SU-DHL-6 (cell line): ENCODE measurements at regions not wholly inside any gene's neighbourhood (a gene's known extent, or its start where the extent isn't known, plus 50 kb on each side); places are given as distances from the start of the nearest gene placed in this dataset.

Experiments
- H2AFZ ChIP-seq: fragments of 200-600 bp; sonication (generic); 2 replicates; pipeline ENCODE4 v1.6.1; 2014; ENCODE audit warnings: low read depth, mild to moderate bottlenecking, moderate library complexity, mixed read lengths, antibody characterized with exemption, low read length; ENCODE audit not compliant: severe bottlenecking
- H3F3A ChIP-seq: fragments of 200-600 bp; shearing (Covaris generic); 2 replicates; pipeline ENCODE4 v1.6.0; 2016; ENCODE audit warnings: antibody characterized with exemption, mild to moderate bottlenecking; ENCODE audit not compliant: insufficient read depth
- H3K27ac ChIP-seq: fragments of 200-600 bp; sonication (generic); 2 replicates; pipeline ENCODE4 v1.5.1; 2016; ENCODE audit warnings: low read depth, mild to moderate bottlenecking, low read length, moderate library complexity, mixed read lengths
- H3K27me3 ChIP-seq: fragments of 200-600 bp; sonication (generic), shearing (Covaris generic); 2 replicates; pipeline ENCODE4 v1.6.0; 2014; ENCODE audit warnings: mild to moderate bottlenecking, low read length
- H3K36me3 ChIP-seq: fragments of 200-600 bp; sonication (generic); 2 replicates; pipeline ENCODE4 v1.6.1; 2014; ENCODE audit warnings: mild to moderate bottlenecking, low read length, mixed read lengths
- H3K4me2 ChIP-seq: fragments of 300-600, 200-600 bp; shearing (Covaris generic), sonication (generic); 2 replicates; pipeline ENCODE4 v1.6.0; 2014; ENCODE audit warnings: low read length, low read depth, mild to moderate bottlenecking; ENCODE audit not compliant: poor library complexity, severe bottlenecking
- H3K4me3 ChIP-seq: fragments of 200-600 bp; sonication (generic); 2 replicates; pipeline ENCODE4 v1.5.1; 2014; ENCODE audit warnings: antibody characterized with exemption, low read length, mild to moderate bottlenecking, mixed read lengths; ENCODE audit not compliant: insufficient read depth, poor library complexity, severe bottlenecking
- H3K79me2 ChIP-seq: fragments of 200-600 bp; sonication (generic); 2 replicates; pipeline ENCODE4 v1.6.1; 2014; ENCODE audit warnings: mild to moderate bottlenecking, low read length, moderate library complexity; ENCODE audit not compliant: insufficient read depth
- H3K9ac ChIP-seq: fragments of 200-600 bp; sonication (generic); 2 replicates; pipeline ENCODE4 v1.7.0; 2014; ENCODE audit warnings: mild to moderate bottlenecking, low read length
- H3K9me2 ChIP-seq: fragments of 200-600 bp; sonication (generic); replicated peaks from 2 replicates; pipeline ENCODE4 v1.6.1; 2014; ENCODE audit warnings: low read length; ENCODE audit not compliant: insufficient read depth
- H3K9me3 ChIP-seq: fragments of 200-600 bp; sonication (generic); 2 replicates; pipeline ENCODE4 v1.6.1; 2014; ENCODE audit warnings: low read length, mixed read lengths; ENCODE audit not compliant: insufficient read depth
- H4K20me1 ChIP-seq: fragments of 200-600 bp; sonication (generic); 2 replicates; pipeline ENCODE4 v1.6.1; 2014; ENCODE audit warnings: low read depth, mild to moderate bottlenecking, antibody characterized with exemption, low read length, moderate library complexity, mixed read lengths
- CTCF ChIP-seq: fragments of 200-600 bp; sonication (generic); IDR thresholded peaks from one replicate; pipeline ENCODE4 v1.5.1; 2017; ENCODE audit warnings: antibody characterized with exemption, mild to moderate bottlenecking, low read length, moderate library complexity; ENCODE audit not compliant: insufficient read depth, poor library complexity, severe bottlenecking
- EZH2phosphoT487 ChIP-seq: fragments of 200-600 bp; sonication (generic), shearing (Covaris generic); conservative IDR thresholded peaks from 2 replicates; pipeline ENCODE4 v1.6.1; 2018; ENCODE audit warnings: mild to moderate bottlenecking, antibody characterized with exemption, low read length, moderate library complexity, mixed read lengths

- H4K20me1 ChIP-seq, result no peaks in the 10 kb centered on the region
- H2AFZ ChIP-seq, result no peak overlapping the region
- H3K9me2 ChIP-seq, result no peaks in the 10 kb centered on the region
- H3F3A ChIP-seq, result no peaks in the 10 kb centered on the region
- TF ChIP-seq CTCF (no peak), EZH2phosphoT487 (no peak)
- no peaks in the 10 kb centered on the region for H3K9me3 ChIP-seq
- no peak overlapping the region for H3K27ac ChIP-seq
- no peaks in the 10 kb centered on the region for H3K36me3 ChIP-seq
- no peaks in the 10 kb centered on the region for H3K27me3 ChIP-seq
- no peaks in the 10 kb centered on the region for H3K79me2 ChIP-seq
- no peak overlapping the region for H3K4me2 ChIP-seq
- no peak overlapping the region for H3K9ac ChIP-seq
- H3K4me3 ChIP-seq, result no peak overlapping the region
These were observed 193.1 kb upstream of the ARL4C start for GRCh38 chr2:234689911-234690379.

DNA sequence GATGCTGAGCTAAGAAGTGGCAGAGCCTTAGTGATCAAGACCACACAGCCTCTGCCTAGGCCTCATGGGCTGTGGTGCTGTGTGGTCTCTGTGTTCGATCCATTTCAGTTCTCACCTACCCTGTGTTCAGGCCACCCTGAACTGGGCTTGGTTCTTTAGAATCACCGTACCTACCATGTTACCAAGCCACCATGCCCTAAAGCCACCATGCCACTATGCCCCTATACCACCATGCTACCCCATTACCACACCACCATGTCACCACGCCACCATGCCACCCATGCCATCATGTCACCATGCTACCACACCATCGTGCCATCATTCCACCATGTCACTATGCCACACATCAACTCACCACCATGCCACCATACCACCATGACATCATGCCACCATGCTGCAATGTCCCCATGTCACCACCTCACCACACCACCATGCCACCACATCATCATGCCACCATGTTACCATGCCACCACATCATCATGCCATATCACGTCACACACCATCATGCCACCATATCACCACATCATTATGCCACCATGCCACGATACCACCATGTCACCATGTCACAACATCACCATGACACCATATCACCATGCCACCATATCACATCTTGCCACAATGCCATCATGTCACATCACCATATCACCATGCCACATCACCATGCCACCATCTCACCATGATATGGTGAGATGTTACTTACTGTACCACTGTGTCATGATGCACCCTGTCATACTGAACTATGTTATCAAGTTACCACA, 191.0 kb upstream of the ARL4C start:
- Histone ChIP-seq H3F3A (no peaks in the 10 kb centered on the region), H3K27me3 (no peaks in the 10 kb centered on the region), H3K4me3 (no peak overlapping the region), H3K27ac (no peak overlapping the region), H4K20me1 (no peaks in the 10 kb centered on the region), H3K9ac (no peak overlapping the region), H3K36me3 (no peaks in the 10 kb centered on the region), H3K79me2 (no peaks in the 10 kb centered on the region), H3K9me2 (no peaks in the 10 kb centered on the region), H2AFZ (no peak overlapping the region), H3K4me2 (no peak overlapping the region), H3K9me3 (no peaks in the 10 kb centered on the region)
- TF ChIP-seq EZH2phosphoT487, result no peak
- TF ChIP-seq CTCF, result no peak

GRCh38 chr2:234686088-234686890, 189.4 kb upstream of the ARL4C start:
- Histone ChIP-seq H3K4me2 (no peak overlapping the region), H3K36me3 (no peaks in the 10 kb centered on the region), H3K4me3 (no peak overlapping the region), H3K9me3 (no peaks in the 10 kb centered on the region), H3K27me3 (no peaks in the 10 kb centered on the region), H3F3A (no peaks in the 10 kb centered on the region), H3K9ac (no peak overlapping the region), H3K79me2 (no peaks in the 10 kb centered on the region), H3K27ac (no peak overlapping the region), H2AFZ (no peak overlapping the region), H3K9me2 (no peaks in the 10 kb centered on the region), H4K20me1 (no peaks in the 10 kb centered on the region)
- TF ChIP-seq CTCF (no peak), EZH2phosphoT487 (no peak)
